RPMI8226 (cell line): ENCODE measurements at regions not wholly inside any gene's neighbourhood (a gene's known extent, or its start where the extent isn't known, plus 50 kb on each side); places are given as distances from the start of the nearest gene placed in this dataset.
A peak's percentile ranks its signal among the peaks of the same experiment; 100 is the strongest.
"Not testable (repeated sequence)": the region's sequence is repeated elsewhere in the genome, so short reads cannot be mapped to it uniquely, and the experiment has no call there.

Source experiments
- DNase-seq: peaks from one replicate; pipeline ENCODE4 v3.0.0-alpha.2; 2015

GRCh38 chr21:23111070-23111600, 2112.9 kb downstream of the NCAM2 start:
- no peak for DNase-seq

DNA sequence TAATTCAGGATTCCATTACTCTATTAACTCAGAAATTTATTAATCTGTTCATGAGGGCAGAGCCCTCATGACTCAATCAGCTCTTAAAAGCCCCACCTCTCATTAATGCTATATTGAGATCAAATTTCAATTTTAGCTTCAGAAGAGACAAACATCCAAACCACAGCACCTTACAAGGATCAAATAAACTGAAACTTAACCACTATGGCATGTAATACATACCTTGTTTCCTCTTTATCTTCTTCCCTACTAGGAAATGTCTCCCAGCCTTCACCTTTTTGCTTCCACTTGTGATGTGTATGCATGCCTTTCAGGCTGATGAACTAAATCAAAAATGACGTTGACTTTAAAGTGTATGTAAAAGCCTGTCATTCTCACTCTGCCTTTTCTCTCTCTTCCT, 2121.3 kb downstream of the NCAM2 start:
- DNase-seq, result no peak

DNA sequence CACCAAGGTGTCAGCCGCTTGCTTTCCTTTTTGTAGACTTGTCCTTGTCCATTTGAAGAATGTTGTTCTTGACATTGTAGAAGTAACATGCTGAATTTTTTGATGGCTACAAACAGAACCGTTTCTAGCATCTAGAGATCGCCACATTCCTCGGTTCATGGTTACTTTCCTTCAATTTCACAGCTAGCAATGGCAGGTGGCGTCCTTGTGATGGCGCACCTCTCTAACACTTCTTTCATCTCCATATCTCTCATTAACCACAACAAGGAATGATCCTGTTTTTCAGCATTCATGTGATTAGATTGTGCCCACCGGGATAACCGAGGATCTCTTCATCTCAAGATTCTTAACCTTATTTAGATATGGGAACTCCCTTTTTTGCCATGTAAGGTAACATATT, 2129.8 kb downstream of the NCAM2 start:
- no peak for DNase-seq

- DNase-seq, result no peak
These were observed 2132.1 kb downstream of the NCAM2 start for GRCh38 chr21:23130308-23130707.

DNA sequence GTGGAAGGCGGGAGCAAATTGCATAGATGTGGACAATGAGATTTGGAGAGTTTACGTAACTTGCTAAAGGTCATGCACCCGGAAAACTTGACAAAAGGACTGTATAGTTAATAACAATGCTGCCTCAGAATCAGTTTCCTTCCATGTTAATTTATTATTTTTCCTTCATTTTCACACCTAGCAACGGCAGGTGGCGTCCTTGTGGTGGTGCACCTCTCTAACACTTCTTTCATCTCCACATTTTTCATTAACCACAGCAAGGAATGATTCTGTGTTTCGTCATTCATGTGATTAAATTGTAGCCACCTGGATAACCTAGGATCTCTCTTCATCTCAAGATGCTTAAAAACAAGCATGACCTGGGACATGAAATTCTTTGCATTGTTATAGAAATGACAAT, 2133.0 kb downstream of the NCAM2 start:
- DNase-seq, result peak; percentile 26

DNA sequence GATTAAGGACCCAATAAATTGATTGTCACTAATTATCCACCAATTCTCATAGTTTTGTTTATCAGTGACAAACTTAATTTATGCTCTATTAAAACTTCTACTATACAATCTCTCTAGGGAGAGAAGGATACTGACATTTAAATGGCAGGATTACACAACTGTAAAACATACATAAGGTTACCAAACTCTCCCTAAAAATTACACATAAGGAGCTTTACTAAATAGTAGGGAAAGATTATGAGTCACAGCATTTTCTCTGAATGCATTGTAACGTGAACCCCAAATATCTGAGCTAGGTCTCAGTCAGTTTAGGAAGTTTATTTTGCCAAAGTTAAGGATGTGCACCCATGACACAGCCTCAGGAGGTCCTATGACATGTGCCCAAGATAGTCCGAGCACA, 2140.6 kb downstream of the NCAM2 start:
- DNase-seq, result no peak

- DNase-seq, result no peak
These were observed 2153.9 kb downstream of the NCAM2 start for GRCh38 chr21:23152130-23152529.

- not testable (repeated sequence) for DNase-seq
These were observed 2155.6 kb downstream of the NCAM2 start for GRCh38 chr21:23153842-23154241.

- DNase-seq, result no peak
These were observed 2157.1 kb downstream of the NCAM2 start for GRCh38 chr21:23155281-23155680.

DNA sequence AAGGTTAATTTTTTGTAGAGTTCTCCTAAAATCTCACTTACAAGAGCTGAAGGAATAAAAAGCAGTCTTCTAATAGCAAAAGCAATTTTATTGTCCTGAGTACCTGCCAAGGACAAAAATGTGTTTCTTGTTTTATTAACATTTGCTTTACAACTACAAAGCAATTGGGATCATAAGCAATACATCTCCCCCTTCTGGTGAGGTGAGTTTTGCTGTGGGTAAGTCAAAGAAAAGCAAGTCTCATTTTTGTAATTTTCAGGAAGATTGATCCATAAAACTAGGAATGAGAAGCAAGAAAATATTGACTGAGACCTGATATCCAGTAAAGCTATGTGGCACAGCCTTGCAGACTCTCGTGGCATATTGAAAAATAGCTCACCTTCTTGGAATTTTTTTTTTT, 2162.7 kb downstream of the NCAM2 start:
- no peak for DNase-seq

DNA sequence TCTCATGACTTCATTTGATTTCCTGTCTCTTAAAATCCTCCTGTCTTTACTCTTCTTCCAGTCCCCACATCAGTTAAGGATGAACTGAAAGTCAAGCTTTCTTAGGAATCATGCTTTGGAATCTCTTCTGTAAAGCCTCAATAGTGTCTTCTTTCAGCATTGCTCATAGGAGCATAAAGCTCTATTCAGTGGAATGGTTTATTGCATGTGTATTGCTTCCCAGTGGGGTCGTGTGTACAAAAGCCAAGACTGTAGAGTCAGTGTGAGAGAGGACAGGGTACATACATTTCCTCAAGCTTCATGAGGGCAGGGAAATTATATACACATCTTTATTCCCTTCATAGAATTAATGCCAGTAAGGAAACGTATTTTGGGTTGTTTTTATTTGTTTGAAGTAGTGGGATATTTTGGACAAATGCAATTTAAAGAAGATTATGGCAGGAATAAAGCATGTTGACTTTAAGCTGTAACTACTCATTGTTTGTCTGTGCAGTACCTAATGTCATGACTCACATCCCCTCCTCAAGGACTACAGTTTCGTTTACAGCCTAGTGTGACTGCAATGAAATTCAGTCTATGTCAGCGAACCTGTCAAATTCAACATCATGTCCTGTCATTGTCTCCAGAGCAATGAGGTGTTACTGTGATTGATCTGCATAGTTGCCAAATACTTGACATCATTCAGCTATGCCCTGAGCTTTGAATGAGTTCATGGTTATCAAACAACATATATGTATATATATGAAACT, 2164.2 kb downstream of the NCAM2 start:
- peak; percentile 26 for DNase-seq
